K562 (cell line): ENCODE measurements at regions not wholly inside any gene's neighbourhood (a gene's known extent, or its start where the extent isn't known, plus 50 kb on each side); places are given as distances from the start of the nearest gene placed in this dataset.

Source experiments
- ATAC-seq: fragments of 200-7000 bp; cut with Tn5 transposase; 3 replicates; pipeline ENCODE4 v1.9.1; 2020; ENCODE audit warnings: moderate library complexity
- BruUV-seq: library from RNA; stranded (reverse); fragments of 400-500 nt; replicated peaks from 2 replicates; lab custom pipeline; 2021; lab: Mats Ljungman, UMichigan
- CTCF ChIA-PET: fragments of 300-600 bp; formaldehyde crosslinking; extraction: SDS; loops from one replicate; lab custom pipeline; 2021; ENCODE audit warnings: low intra/inter-chr PET ratio; lab: Yijun Ruan, JAX
- POLR2A ChIA-PET: fragments of 300-600, 350-650 bp; sonication (Branson Sonifier 250); formaldehyde crosslinking; extraction: SDS; loops from one replicate; lab custom pipeline; 2021; ENCODE audit warnings: antibody characterized with exemption, inconsistent platforms; lab: Yijun Ruan, JAX
- DNase-seq, 4 experiments: peaks; one replicate each; pipeline versions ENCODE4 v3.0.0 to v3.0.0-alpha.2; 2011 to 2018; ENCODE audit warnings: low spot score in 3 of 4, mixed read lengths in 3 of 4; ENCODE audit errors: extremely low read depth in 1 of 4
- FAIRE-seq: peaks from 2 replicates; lab custom pipeline; 2011; peaks lifted over from hg19 to GRCh38; lab: Jason Lieb, UNC
- H2AFZ ChIP-seq: 2 replicates; pipeline ENCODE4 v1.6.0; 2011; ENCODE audit warnings: low read depth, low read length, control low read depth, inconsistent platforms
- H3K27ac ChIP-seq: fragments of 200-600 bp; 3 replicates; pipeline ENCODE4 v1.8.0; 2011; ENCODE audit warnings: low read depth, mild to moderate bottlenecking, control low read depth, inconsistent platforms, low read length, moderate library complexity, mixed read lengths; ENCODE audit errors: extremely low read depth
- H3K27me3 ChIP-seq, 2 experiments: fragments of 300-600 bp in 1 of 2; 2 replicates in 1 of 2; 3 replicates in 1 of 2; pipeline versions ENCODE4 v1.6.0 to v1.8.0; 2011; ENCODE audit warnings: inconsistent platforms in 2 of 2, low read length in 2 of 2, mild to moderate bottlenecking in 1 of 2, mixed read lengths in 1 of 2, moderate library complexity in 1 of 2; ENCODE audit not compliant: control insufficient read depth in 2 of 2, insufficient read depth in 2 of 2
- H3K36me3 ChIP-seq: fragments of 300-600 bp; 3 replicates; pipeline ENCODE4 v1.8.0; 2011; ENCODE audit warnings: mild to moderate bottlenecking, low read length, inconsistent platforms; ENCODE audit not compliant: control insufficient read depth, insufficient read depth
- H3K4me1 ChIP-seq, 2 experiments: fragments of 200-600 bp in 1 of 2; replicated peaks in 1 of 2; 2 replicates in 1 of 2; 3 replicates in 1 of 2; pipeline versions ENCODE4 v1.5.1 to v1.8.0; 2011; ENCODE audit warnings: inconsistent platforms in 2 of 2, low read length in 2 of 2, mild to moderate bottlenecking in 1 of 2, mixed read lengths in 1 of 2, moderate library complexity in 1 of 2; ENCODE audit not compliant: control insufficient read depth in 2 of 2, insufficient read depth in 2 of 2
- H3K4me2 ChIP-seq: 2 replicates; pipeline ENCODE4 v1.6.1; 2011; ENCODE audit warnings: low read length, control low read depth, inconsistent platforms, mixed read lengths; ENCODE audit not compliant: insufficient read depth
- H3K4me3 ChIP-seq: fragments of 200-600 bp; sonication (generic), shearing (Covaris generic); 2 replicates; pipeline ENCODE4 v1.5.1; 2016; ENCODE audit warnings: control low read depth, inconsistent platforms
- H3K79me2 ChIP-seq: fragments of 200-600 bp; 3 replicates; pipeline ENCODE4 v1.8.0; 2011; ENCODE audit warnings: low read length, inconsistent platforms; ENCODE audit not compliant: control insufficient read depth, insufficient read depth
- H3K9ac ChIP-seq, 2 experiments: 2 replicates each; pipeline versions ENCODE4 v1.6.0 to v1.6.1; 2011; ENCODE audit warnings: low read depth in 2 of 2, low read length in 2 of 2, control low read depth in 1 of 2, inconsistent platforms in 1 of 2, mild to moderate bottlenecking in 1 of 2, mixed read lengths in 1 of 2; ENCODE audit not compliant: insufficient read depth in 1 of 2
- H3K9me1 ChIP-seq: one replicate; pipeline ENCODE4 v1.6.0; 2011; ENCODE audit warnings: inconsistent platforms, mild to moderate bottlenecking, low read length, moderate library complexity; ENCODE audit not compliant: control insufficient read depth, insufficient read depth
- H3K9me3 ChIP-seq: replicated peaks from 2 replicates; pipeline ENCODE4 v1.5.1; 2011; ENCODE audit warnings: low read depth, low read length, inconsistent platforms; ENCODE audit not compliant: control insufficient read depth, insufficient read depth
- H4K20me1 ChIP-seq: replicated peaks from 2 replicates; pipeline ENCODE4 v1.6.1; 2011; ENCODE audit warnings: low read length, inconsistent platforms, mixed read lengths; ENCODE audit not compliant: control insufficient read depth, insufficient read depth
- ATF2 ChIP-seq: sonication (generic); formaldehyde crosslinking; IDR thresholded peaks from 2 replicates; pipeline ENCODE4 v1.8.1; 2022; ENCODE audit warnings: missing genetic modification reagents
- C11orf30 ChIP-seq: fragments of 450-650 bp; IDR thresholded peaks from 2 replicates; pipeline ENCODE4 v1.6.1; 2016; ENCODE audit warnings: low read depth, mild to moderate bottlenecking
- CBFA2T3 ChIP-seq: fragments of 450-650 bp; IDR thresholded peaks from 2 replicates; pipeline ENCODE4 v1.6.1; 2017
- E2F5 ChIP-seq: sonication (generic); formaldehyde crosslinking; IDR thresholded peaks from 2 replicates; pipeline ENCODE4 v1.8.0; 2022; ENCODE audit warnings: mild to moderate bottlenecking, missing genetic modification reagents
- EP400 ChIP-seq: fragments of 450-650 bp; IDR thresholded peaks from 2 replicates; pipeline ENCODE4 v1.6.1; 2017; ENCODE audit warnings: antibody characterized with exemption, mild to moderate bottlenecking, moderate library complexity
- ESRRA ChIP-seq: fragments of 450-650 bp; IDR thresholded peaks from 2 replicates; pipeline ENCODE4 v1.6.1; 2014; ENCODE audit warnings: low read depth, mild to moderate bottlenecking, moderate library complexity, borderline replicate concordance
- GTF2B ChIP-seq: IDR thresholded peaks from 2 replicates; pipeline ENCODE4 v1.6.1; 2011; ENCODE audit not compliant: insufficient read length; ENCODE audit errors: extremely low read depth
- GTF2E2 ChIP-seq: fragments of 200-800 bp; sonication (Bioruptor generic); IDR thresholded peaks from 2 replicates; pipeline ENCODE4 v1.6.1; 2016; ENCODE audit warnings: missing genetic modification characterization, missing compliant biosample characterization
- KDM5B ChIP-seq: fragments of 200-600 bp; sonication (generic); IDR thresholded peaks from 2 replicates; pipeline ENCODE4 v1.6.1; 2012; ENCODE audit warnings: low read depth, mild to moderate bottlenecking, moderate library complexity, low read length, control low read depth, inconsistent platforms; ENCODE audit not compliant: insufficient replicate concordance
- MBD2 ChIP-seq: sonication (generic); IDR thresholded peaks from 2 replicates; pipeline ENCODE4 v1.6.1; 2016; ENCODE audit warnings: low read depth, borderline replicate concordance
- ZNF316 ChIP-seq: fragments of 450-650 bp; IDR thresholded peaks from 2 replicates; pipeline ENCODE4 v1.6.1; 2016
- ZNF384 ChIP-seq: IDR thresholded peaks from 2 replicates; pipeline ENCODE4 v1.6.1; 2012; ENCODE audit warnings: low read depth, low read length, improper control_type of control experiment
- WGBS: fragments of 100-300 bp; shearing (Covaris generic); methylation state at CpG from one replicate; pipeline ENCODE4 v1.1.6; 2016; ENCODE audit warnings: low coverage, mixed read lengths; ENCODE audit not compliant: insufficient coverage; ENCODE audit errors: missing lambda C conversion rate; 5-methylcytosine and 5-hydroxymethylcytosine counted together
- in situ Hi-C: fragments of 300-500 bp; cut with MboI; formaldehyde crosslinking; loops from 4 replicates; pipeline ENCODE4 v1.15.0; 2018; ENCODE audit warnings: inconsistent platforms, mixed read lengths
- intact Hi-C: fragments of 100-400 bp; cut with micrococcal nuclease; formaldehyde crosslinking; loops from 2 replicates; pipeline ENCODE4 v1.14.2; 2022
- TF ChIP-seq, protein P1 (sequence below), 2 experiments: IDR thresholded peaks; 2 replicates each; pipeline ENCODE4 v1.6.1; 2012; ENCODE audit warnings: improper control_type of control experiment in 2 of 2, low read depth in 2 of 2, low read length in 2 of 2, borderline replicate concordance in 1 of 2
- TF ChIP-seq, protein P2 (sequence below), 2 experiments: fragments of 450-650 bp in 1 of 2; sonication (generic) in 1 of 2; formaldehyde crosslinking in 1 of 2; IDR thresholded peaks in 1 of 2; conservative IDR thresholded peaks in 1 of 2; 2 replicates each; pipeline versions ENCODE4 v1.6.1 to v1.8.1; 2016 to 2023; ENCODE audit warnings: mild to moderate bottlenecking in 2 of 2, moderate library complexity in 2 of 2, inconsistent platforms in 1 of 2, missing genetic modification reagents in 1 of 2
- TF ChIP-seq, protein P3 (sequence below): fragments of 450-650 bp; IDR thresholded peaks from 2 replicates; pipeline ENCODE4 v1.6.1; 2018; ENCODE audit warnings: mild to moderate bottlenecking, low read depth; ENCODE audit not compliant: partially characterized antibody

DNA sequence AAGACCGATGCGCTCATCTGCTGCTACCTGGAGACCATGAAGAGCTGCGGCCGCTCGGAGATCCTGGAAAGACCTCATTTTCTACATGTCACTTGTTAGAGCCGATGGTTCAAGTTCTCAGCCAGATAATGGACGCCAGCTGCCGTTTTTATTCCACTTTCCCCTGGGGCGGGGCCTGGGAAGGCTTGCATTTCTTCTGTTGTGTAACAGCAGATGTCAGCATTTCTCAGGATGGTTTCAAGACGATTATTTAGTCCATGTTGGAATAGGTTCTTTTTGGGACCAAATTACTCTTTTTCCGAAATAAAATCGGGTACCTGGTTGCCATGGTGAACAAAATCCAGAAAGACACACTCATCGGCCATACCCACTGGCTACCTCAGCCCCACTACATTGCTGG lies 1418.3 kb downstream of the CDH11 start:
- no peaks in the 10 kb centered on the region for H3K27me3 ChIP-seq
- no peak for DNase-seq
- no peaks in the 10 kb centered on the region for H3K9me1 ChIP-seq
- intact Hi-C loops: no loop called here
- no peak for FAIRE-seq
- H3K27ac ChIP-seq: no peak overlapping the region
- no peak overlapping the region for H3K4me3 ChIP-seq
- H2AFZ ChIP-seq: no peak overlapping the region
- no peaks in the 10 kb centered on the region for H3K4me1 ChIP-seq
- H4K20me1 ChIP-seq: no peaks in the 10 kb centered on the region
- H3K9ac ChIP-seq: no peak overlapping the region
- CTCF ChIA-PET: no interaction called here
- in situ Hi-C loops: no loop called here
- H3K9me3 ChIP-seq: no peaks in the 10 kb centered on the region
- BruUV-seq: no TSS peak
- ATAC-seq: no peak
- 2% methylated on average over 13 of the region's 13 CpGs for WGBS
- H3K79me2 ChIP-seq: no peaks in the 10 kb centered on the region
- POLR2A ChIA-PET: no interaction called here
- no peaks in the 10 kb centered on the region for H3K36me3 ChIP-seq
- H3K4me2 ChIP-seq: no peak overlapping the region
- TF ChIP-seq ATF2: no peak
- TF ChIP-seq CBFA2T3: no peak
- no peak for TF ChIP-seq GTF2B
- TF ChIP-seq, protein P1, sequence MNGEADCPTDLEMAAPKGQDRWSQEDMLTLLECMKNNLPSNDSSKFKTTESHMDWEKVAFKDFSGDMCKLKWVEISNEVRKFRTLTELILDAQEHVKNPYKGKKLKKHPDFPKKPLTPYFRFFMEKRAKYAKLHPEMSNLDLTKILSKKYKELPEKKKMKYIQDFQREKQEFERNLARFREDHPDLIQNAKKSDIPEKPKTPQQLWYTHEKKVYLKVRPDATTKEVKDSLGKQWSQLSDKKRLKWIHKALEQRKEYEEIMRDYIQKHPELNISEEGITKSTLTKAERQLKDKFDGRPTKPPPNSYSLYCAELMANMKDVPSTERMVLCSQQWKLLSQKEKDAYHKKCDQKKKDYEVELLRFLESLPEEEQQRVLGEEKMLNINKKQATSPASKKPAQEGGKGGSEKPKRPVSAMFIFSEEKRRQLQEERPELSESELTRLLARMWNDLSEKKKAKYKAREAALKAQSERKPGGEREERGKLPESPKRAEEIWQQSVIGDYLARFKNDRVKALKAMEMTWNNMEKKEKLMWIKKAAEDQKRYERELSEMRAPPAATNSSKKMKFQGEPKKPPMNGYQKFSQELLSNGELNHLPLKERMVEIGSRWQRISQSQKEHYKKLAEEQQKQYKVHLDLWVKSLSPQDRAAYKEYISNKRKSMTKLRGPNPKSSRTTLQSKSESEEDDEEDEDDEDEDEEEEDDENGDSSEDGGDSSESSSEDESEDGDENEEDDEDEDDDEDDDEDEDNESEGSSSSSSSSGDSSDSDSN (IDR thresholded peaks at IDR 0.05; ENCODE audit: borderline replicate concordance in 1 of 2, low read depth in 2 of 2, low read length in 2 of 2): no peak
- TF ChIP-seq EP400: no peak
- TF ChIP-seq ZNF316: no peak
- TF ChIP-seq ZNF384: no peak
- TF ChIP-seq KDM5B: no peak
- TF ChIP-seq, protein P2, sequence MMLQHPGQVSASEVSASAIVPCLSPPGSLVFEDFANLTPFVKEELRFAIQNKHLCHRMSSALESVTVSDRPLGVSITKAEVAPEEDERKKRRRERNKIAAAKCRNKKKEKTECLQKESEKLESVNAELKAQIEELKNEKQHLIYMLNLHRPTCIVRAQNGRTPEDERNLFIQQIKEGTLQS (IDR thresholded peaks at IDR 0.05): no peak
- TF ChIP-seq, protein P2 (CRISPR knock-in tag; conservative IDR thresholded peaks at IDR 0.05): no peak
- no peak for TF ChIP-seq E2F5 (CRISPR knock-in tag)
- TF ChIP-seq GTF2E2: no peak
- TF ChIP-seq C11orf30: no peak
- TF ChIP-seq ESRRA: no peak
- TF ChIP-seq MBD2: no peak
- TF ChIP-seq, protein P3, sequence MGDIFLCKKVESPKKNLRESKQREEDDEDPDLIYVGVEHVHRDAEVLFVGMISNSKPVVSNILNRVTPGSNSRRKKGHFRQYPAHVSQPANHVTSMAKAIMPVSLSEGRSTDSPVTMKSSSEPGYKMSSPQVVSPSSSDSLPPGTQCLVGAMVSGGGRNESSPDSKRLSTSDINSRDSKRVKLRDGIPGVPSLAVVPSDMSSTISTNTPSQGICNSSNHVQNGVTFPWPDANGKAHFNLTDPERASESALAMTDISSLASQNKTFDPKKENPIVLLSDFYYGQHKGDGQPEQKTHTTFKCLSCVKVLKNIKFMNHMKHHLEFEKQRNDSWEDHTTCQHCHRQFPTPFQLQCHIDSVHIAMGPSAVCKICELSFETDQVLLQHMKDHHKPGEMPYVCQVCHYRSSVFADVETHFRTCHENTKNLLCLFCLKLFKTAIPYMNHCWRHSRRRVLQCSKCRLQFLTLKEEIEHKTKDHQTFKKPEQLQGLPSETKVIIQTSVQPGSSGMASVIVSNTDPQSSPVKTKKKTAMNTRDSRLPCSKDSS: no peak
